ENCODE measurements at regions not wholly inside any gene's neighbourhood (a gene's known extent, or its start where the extent isn't known, plus 50 kb on each side); places are given as distances from the start of the nearest gene placed in this dataset.

GRCh38 chr5:108521011-108521700 lies 139.3 kb upstream of the FBXL17 start:
- Histone ChIP-seq H3K27me3 (replicated peaks in 1 of 2; ENCODE audit: control insufficient read depth in 2 of 2, insufficient read depth in 2 of 2, low read length in 1 of 2) (no peaks in the 10 kb centered on the region), H2AFZ (ENCODE audit: control insufficient read depth, low read depth, low read length) (peak overlapping the region; percentile 3)
- TF ChIP-seq SMAD5 (IDR thresholded peaks at IDR 0.05; ENCODE audit: low read depth) (no peak), ZZZ3 (IDR thresholded peaks at IDR 0.05; ENCODE audit: control insufficient read depth, insufficient read length, low read depth) (no peak), MXI1 (IDR thresholded peaks at IDR 0.05; ENCODE audit: low read depth, low read length) (no peak), RELA (IDR thresholded peaks at IDR 0.05; ENCODE audit: borderline replicate concordance, partially characterized antibody) (no peak), RAD21 (IDR thresholded peaks at IDR 0.05; ENCODE audit: insufficient read depth, low read depth, low read length) (peak; percentile 3; the same call in 1 of the 2 replicates), ZBTB11 (CRISPR knock-in tag; IDR thresholded peaks at IDR 0.05) (no peak), EED (IDR thresholded peaks at IDR 0.05; ENCODE audit: low read depth) (peak; percentile 79), NRF1 (conservative IDR thresholded peaks at IDR 0.05; ENCODE audit: low read depth, low read length) (no peak), NFYA (IDR thresholded peaks at IDR 0.05; ENCODE audit: borderline replicate concordance, low read depth, low read length) (no peak), MYC (IDR thresholded peaks at IDR 0.05; ENCODE audit: insufficient read depth, insufficient read length, insufficient replicate concordance, low read length, severe bottlenecking) (no peak), ZNF274 (IDR thresholded peaks at IDR 0.05; ENCODE audit: insufficient read depth, insufficient read length) (no peak), YBX1 (IDR thresholded peaks at IDR 0.05) (no peak), STAT1 (conservative IDR thresholded peaks at IDR 0.05) (no peak)
- TF ChIP-seq, protein P1, sequence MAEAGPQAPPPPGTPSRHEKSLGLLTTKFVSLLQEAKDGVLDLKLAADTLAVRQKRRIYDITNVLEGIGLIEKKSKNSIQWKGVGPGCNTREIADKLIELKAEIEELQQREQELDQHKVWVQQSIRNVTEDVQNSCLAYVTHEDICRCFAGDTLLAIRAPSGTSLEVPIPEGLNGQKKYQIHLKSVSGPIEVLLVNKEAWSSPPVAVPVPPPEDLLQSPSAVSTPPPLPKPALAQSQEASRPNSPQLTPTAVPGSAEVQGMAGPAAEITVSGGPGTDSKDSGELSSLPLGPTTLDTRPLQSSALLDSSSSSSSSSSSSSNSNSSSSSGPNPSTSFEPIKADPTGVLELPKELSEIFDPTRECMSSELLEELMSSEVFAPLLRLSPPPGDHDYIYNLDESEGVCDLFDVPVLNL (IDR thresholded peaks at IDR 0.05; ENCODE audit: low read depth, low read length): no peak
- TF ChIP-seq, protein P2, sequence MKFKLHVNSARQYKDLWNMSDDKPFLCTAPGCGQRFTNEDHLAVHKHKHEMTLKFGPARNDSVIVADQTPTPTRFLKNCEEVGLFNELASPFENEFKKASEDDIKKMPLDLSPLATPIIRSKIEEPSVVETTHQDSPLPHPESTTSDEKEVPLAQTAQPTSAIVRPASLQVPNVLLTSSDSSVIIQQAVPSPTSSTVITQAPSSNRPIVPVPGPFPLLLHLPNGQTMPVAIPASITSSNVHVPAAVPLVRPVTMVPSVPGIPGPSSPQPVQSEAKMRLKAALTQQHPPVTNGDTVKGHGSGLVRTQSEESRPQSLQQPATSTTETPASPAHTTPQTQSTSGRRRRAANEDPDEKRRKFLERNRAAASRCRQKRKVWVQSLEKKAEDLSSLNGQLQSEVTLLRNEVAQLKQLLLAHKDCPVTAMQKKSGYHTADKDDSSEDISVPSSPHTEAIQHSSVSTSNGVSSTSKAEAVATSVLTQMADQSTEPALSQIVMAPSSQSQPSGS (IDR thresholded peaks at IDR 0.05; ENCODE audit: low read length): peak; percentile 94
- TF ChIP-seq, protein P3, sequence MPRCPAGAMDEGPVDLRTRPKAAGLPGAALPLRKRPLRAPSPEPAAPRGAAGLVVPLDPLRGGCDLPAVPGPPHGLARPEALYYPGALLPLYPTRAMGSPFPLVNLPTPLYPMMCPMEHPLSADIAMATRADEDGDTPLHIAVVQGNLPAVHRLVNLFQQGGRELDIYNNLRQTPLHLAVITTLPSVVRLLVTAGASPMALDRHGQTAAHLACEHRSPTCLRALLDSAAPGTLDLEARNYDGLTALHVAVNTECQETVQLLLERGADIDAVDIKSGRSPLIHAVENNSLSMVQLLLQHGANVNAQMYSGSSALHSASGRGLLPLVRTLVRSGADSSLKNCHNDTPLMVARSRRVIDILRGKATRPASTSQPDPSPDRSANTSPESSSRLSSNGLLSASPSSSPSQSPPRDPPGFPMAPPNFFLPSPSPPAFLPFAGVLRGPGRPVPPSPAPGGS (IDR thresholded peaks at IDR 0.05; ENCODE audit: borderline replicate concordance, insufficient read depth, low read depth, low read length, poor library complexity, severe bottlenecking): peak; percentile 75

More at GRCh38 chr5:108521011-108521700, 139.3 kb upstream of the FBXL17 start:
- WGBS (ENCODE audit: insufficient coverage, insufficient replicate concordance, low lambda C conversion rate, missing lambda C conversion rate): under 1% methylated on average over 7 of the region's 7 CpGs
- H4K20me1 ChIP-seq (ENCODE audit: control insufficient read depth, insufficient read depth): no peaks in the 10 kb centered on the region
- no TSS peak for BruUV-seq (replicated peaks)
- no peaks in the 10 kb centered on the region; the same call in 2 of the 3 replicates for H3K9me3 ChIP-seq (replicated peaks; ENCODE audit: control insufficient read depth, insufficient read depth, low read length)
- CTCF ChIA-PET: interaction anchor here (0.6 to 1.2 kb wide), 9 partner anchors 10 to 515 kb away, joined by 3 to 5 read pairs (median 3); no protein-coding TSS in a partner anchor
- RAD21 ChIA-PET (ENCODE audit: unreplicated experiment): interaction anchor here (0.8 kb wide), 1 partner anchor 890 kb away, joined by 3 read pairs; no protein-coding TSS in a partner anchor
- SMC1A ChIA-PET (ENCODE audit: uncharacterized antibody, unreplicated experiment): interaction anchor here (0.8 to 1.0 kb wide), 3 partner anchors 139 to 1167 kb away, joined by 3 read pairs; partner anchors contain the start of gene FBXL17
- in situ Hi-C loops (cut with MboI) (no loop called here), intact Hi-C loops (cut with micrococcal nuclease; ENCODE audit: unreplicated experiment) (loop anchor here (1.0 to 5.0 kb wide), 6 partner anchors 139 to 650 kb away; partner anchors contain the start of gene FBXL17)
- H3K9ac ChIP-seq (ENCODE audit: control insufficient read depth, insufficient read depth, low read length): no peak overlapping the region
- DNase-seq (ENCODE audit: low read depth, low spot score): peak; percentile 93
- FAIRE-seq: no peak
- H3K4me3 ChIP-seq: no peak overlapping the region; the same call in 1 of the 2 replicates
- peaks cover 14% of the 10 kb centered on the region for H3K4me1 ChIP-seq (ENCODE audit: control insufficient read depth, insufficient read depth, low read length)
- H3K27ac ChIP-seq (ENCODE audit: control insufficient read depth, insufficient read depth): peak overlapping the region; percentile 54
- POLR2A ChIA-PET: no interaction called here
- no peaks in the 10 kb centered on the region for H3K79me2 ChIP-seq (ENCODE audit: control insufficient read depth, insufficient read depth, low read length)
- H3K4me2 ChIP-seq (ENCODE audit: control insufficient read depth, insufficient read depth): peak overlapping the region; percentile 61
- peak; percentile 91 for ATAC-seq
- H3K36me3 ChIP-seq (ENCODE audit: control insufficient read depth in 2 of 2, insufficient read depth in 2 of 2, low read length in 1 of 2): no peaks in the 10 kb centered on the region

All from GM12878 (cell line).